Muscle of back (tissue), 3 donors: ENCODE measurements at regions not wholly inside any gene's neighbourhood (a gene's known extent, or its start where the extent isn't known, plus 50 kb on each side); places are given as distances from the start of the nearest gene placed in this dataset.

Source experiments
- DNase-seq, 3 donors: peaks; one replicate each; pipeline versions ENCODE4 v3.0.0 to v3.0.0-alpha.2; 2013

- DNase-seq = no peak
Observed at GRCh38 chr5:145204743-145205142, 630.4 kb downstream of the PRELID2 start.

GRCh38 chr5:145203193-145203592 is 631.9 kb downstream of the PRELID2 start:
- no peak for DNase-seq

DNA sequence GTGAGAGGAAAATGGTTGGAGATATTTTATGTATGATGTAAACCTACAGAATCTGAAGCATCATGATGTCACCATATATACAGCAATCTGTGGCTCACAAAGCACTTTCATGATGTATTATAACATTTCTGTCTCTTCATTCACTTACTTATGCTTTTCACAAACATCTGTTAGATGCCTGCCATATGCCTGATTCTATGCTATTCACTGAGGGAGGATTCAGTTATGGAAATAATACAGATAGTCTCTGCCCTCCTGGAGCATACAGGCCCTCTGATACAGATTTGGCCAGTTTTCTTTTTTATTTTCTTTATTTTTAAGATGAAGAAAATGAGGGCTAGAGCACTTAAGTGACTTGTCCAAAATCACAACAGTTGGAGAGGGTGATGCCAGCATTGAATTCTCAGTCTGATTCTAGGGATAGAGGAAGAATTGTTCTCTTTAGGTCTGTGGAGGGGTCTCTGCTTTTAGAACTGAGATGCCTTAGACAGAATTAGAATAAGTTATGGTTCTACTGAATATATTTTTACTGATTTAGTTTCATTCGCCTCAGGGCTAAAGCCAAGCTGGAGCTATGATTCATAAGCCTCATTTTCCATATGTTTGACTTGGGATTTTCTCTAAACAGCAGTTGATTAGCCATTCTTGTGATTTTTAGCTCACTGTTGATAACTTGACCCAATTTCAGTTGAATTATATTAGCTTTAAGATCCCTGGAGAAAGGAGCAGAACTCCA is 636.4 kb downstream of the PRELID2 start:
- DNase-seq = no peak

- no peak for DNase-seq
Observed at GRCh38 chr5:145189746-145190145, 645.4 kb downstream of the PRELID2 start.

GRCh38 chr5:145180371-145180770 is 654.8 kb downstream of the PRELID2 start:
- no peak for DNase-seq

DNA sequence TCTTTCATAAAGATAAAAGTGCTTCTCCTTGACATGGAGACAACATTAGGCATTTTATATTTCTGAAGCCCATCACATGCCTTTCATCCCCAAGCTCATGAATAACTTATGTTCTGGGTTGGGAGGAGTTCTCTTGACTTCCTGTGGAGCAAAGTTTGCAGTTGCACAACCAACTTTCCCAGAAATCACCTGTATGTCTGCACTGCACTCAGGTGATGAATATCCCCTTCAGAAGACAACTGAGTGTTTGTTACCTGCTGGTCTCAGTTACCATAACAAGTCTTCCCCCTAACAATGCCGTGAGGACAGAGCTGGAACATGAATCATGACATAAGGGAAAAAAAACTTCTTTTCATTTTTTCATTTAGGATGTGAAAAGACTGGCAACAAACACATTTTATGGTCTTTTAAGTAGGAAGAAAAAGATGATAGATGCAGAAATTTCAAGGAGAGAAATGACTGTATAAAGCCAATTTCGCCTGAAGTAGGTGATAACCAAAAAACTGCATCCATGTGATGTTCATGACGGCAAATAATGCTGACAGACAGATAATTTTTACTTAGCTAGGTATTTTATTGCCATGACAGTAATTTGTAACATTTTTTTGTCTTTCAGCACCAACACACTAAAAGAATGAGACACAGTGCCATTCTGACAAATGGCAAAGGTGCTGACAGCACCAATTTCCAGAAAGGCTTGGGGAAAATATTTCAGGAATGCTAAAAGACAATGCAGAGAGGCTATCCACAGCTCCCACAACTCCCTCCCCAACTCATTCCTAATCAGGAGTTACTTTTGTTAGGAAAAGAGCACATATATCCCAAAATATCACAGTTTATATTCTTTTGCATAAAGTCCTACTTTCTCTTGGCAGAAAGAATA is 656.3 kb downstream of the PRELID2 start:
- no peak for DNase-seq

DNA sequence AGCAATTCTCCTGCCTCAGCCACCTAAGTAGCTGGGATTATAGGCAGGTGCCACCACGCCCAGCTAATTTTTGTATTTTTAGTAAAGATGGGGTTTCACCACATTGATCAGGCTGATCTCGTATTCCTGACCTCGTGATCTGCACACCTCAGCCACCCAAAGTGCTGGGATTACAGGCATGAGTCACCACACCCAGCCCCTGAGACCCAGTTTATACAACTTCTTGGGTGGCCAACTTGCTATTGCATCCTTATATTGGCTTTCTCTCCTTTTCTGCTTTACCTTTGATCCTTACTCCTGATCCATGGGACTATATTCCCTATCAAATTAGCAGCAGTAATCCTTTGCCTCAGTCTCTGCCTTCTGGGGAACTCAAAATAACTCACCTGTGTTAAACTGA is 659.1 kb downstream of the PRELID2 start:
- no peak for DNase-seq

DNA sequence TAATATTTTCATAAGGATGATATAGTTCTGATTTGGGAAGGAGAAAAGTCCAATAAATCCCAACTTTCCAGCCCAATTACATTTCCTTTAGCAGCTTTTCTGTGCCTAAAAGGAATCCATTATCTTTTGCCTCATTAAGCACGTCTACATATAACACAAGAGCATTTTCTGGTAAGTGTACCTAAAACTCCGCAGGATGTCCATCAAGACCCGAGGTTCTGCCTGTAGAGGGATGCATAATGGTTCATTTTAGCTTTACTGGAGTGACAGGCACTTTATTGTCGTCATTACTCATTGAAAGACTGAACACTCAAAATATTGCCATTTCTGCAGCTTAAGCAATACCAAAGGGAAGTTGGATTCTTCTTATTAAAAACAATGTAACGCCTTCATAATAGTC is 669.0 kb downstream of the PRELID2 start:
- no peak for DNase-seq

- DNase-seq = no peak
Observed at GRCh38 chr5:145163876-145164275, 671.3 kb downstream of the PRELID2 start.

- no peak for DNase-seq
Observed at GRCh38 chr5:145162626-145163025, 672.5 kb downstream of the PRELID2 start.

DNA sequence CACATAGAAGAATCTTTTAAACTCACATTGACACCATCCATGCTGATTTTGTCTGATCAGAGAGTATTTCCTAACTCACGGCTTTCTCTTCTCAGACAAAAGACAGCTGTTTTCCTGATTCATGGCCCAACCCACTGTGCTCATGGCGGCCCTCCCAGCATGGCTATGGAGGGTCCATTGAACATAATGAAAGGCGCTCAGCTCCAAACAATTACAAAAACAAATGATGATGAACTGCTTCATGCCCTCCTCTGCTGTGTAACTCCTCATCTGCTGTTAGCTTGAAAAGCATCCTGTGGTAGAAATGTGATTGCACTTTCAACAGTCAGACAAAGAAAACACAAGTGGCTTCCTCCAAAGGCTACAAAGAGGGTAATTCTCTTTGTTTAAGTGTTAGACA is 673.8 kb downstream of the PRELID2 start:
- no peak for DNase-seq

DNA sequence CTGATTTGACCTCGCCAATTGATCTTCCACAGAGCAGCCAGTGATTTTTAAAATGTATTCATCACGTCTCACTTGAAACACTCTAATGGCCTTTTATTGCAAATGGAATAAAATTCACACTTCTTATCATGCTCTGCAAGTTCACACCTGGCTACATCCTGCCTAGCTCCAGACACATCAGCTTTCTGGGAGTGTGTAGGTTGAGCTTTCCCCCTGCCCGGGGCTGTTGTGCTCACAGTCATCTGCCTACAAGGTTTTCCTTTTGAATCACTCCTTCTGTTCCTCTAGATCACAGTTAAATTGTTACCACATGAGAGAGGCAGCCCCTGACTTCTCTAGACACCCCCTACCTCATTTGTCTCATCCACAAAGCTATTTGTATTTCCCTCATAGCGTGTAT is 674.5 kb downstream of the PRELID2 start:
- DNase-seq = no peak

- DNase-seq = peak in 1 of 3 donors; percentile 30
Observed at GRCh38 chr5:145158730-145159129, 676.4 kb downstream of the PRELID2 start.

- DNase-seq = peak in 2 of 3 donors; percentile 11 to 28
Observed at GRCh38 chr5:145157841-145158240, 677.3 kb downstream of the PRELID2 start.

- DNase-seq = no peak
Observed at GRCh38 chr5:145141534-145141933, 693.6 kb downstream of the PRELID2 start.

GRCh38 chr5:145130996-145131395 is 704.1 kb downstream of the PRELID2 start:
- DNase-seq = no peak

DNA sequence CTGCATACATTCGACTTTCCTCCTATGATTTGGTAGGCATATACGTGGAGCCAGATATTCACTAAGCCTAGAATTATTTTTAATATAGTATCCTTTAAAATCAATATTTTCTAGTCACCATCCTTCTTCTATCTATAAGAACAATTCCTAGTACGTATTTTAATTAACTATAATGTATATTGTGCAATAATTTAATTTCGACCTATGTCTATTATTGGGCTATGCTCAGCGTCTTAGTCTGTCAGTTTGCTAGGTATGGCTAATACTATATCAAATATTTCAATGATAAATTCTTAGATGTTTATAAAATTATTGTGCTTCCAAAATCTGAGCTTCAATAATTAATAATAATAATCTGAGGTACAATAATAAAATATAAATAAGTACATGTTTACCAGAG is 705.3 kb downstream of the PRELID2 start:
- no peak for DNase-seq

DNA sequence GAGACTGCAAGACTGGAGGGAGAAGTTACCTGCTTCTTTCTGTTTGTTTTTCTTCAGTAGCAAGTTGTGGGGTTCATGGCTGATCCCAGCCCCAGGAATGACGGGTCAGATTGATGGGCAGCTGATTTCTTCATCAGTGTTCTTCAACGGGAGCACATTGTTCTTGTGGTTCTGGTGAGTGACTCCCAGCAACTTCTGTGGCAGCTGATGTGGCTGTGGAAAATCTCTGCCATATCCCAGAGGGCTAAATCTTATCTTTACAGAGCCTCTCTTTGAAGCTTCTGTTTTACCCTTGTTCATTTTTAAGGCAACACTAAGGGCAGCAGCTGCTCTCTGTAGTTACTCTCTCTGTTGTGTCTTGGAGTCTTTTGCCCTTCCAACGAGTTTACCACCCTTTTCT is 710.3 kb downstream of the PRELID2 start:
- no peak for DNase-seq

GRCh38 chr5:145118611-145119010 is 716.5 kb downstream of the PRELID2 start:
- DNase-seq = no peak

DNA sequence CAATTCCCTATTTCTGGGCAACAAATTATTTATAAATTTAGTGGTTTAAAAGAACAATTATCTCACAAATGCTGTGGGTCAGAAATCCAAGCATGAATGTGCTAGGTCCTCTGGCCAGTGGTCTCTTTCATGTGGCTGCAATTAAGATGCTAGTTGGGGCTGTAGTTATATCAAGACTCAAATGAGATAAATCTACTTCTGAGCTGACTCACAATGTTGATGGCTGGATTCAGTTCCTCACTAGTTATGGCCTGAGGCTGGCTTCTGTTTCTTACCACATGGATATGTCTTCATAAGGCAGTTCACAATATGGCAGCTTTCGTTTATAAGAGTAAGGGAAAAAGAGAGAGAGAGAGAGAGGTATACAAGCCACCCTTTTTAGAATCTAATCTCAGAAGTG is 717.0 kb downstream of the PRELID2 start:
- no peak for DNase-seq

- DNase-seq = no peak
Observed at GRCh38 chr5:145117285-145117684, 717.9 kb downstream of the PRELID2 start.

- peak in 1 of 3 donors; percentile 1 for DNase-seq
Observed at GRCh38 chr5:145111420-145111819, 723.7 kb downstream of the PRELID2 start.

DNA sequence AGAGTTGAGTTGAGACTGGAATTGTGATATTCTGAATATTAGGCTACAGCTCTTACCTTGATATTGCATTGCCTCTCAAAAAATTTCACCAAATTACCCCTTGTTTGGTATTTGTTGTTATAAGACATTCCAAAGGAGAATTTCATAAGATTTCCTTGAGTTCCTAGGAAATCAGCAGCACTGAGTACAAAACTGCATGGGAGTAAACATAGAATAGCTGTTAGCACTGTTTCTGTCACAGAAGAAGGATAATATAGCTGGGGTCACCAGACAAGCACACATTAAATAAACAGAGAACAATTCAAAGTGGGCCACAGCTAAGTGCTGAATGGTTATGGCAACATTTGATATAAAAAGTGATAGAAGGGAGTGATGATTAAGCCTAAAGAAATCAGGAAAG is 724.3 kb downstream of the PRELID2 start:
- no peak for DNase-seq
